COLO829 (cell line): ENCODE measurements at regions not wholly inside any gene's neighbourhood (a gene's known extent, or its start where the extent isn't known, plus 50 kb on each side); places are given as distances from the start of the nearest gene placed in this dataset.
"Not testable (repeated sequence)": the region's sequence is repeated elsewhere in the genome, so short reads cannot be mapped to it uniquely, and the experiment has no call there.

ENCODE experiments used
- DNase-seq: peaks from one replicate; pipeline ENCODE4 v3.0.0; 2012; ENCODE audit warnings: low spot score

- no peak for DNase-seq
Measured at GRCh38 chr12:112711026-112711425, 80.5 kb upstream of the RPH3A start.

DNA sequence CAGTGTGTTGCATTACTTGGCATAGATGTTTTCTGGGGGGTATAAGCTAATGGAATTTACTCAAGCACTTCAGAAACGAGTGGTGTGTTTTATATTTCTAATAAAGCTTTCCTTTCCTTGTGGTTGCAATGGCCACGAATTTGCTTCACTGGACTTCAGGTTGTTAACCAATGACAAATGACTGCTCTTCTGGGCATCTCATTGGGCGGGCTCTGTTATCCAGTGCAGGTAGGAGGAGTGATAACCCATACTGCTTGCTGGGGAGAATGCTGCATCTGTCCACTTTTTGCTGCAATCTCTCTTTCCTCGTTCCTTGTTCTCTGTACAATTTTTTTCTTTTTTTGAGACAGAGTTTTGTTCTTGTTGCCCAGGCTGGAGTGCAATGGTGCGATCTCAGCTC lies 80.0 kb upstream of the RPH3A start:
- no peak for DNase-seq

DNA sequence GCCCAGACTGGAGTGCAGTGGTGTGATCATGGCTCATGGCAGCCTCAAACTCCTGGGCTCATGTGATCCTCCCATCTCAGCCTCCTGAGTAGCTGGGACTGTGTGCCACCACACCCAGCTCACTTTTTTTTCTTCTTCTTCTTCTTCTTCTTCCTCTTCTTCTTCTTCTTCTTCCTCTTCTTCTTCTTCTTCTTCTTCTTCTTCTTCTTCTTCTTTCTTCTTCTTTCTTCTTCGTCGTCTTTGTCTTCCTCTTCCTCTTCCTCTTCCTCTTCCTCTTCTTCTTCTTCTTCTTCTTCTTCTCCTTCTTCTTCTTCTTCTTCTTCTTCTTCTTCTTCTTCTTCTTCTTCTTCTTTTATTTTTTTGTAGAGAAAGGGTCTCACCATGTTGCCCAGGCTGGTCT lies 78.8 kb upstream of the RPH3A start:
- DNase-seq = not testable (repeated sequence)

- DNase-seq = no peak
Measured at GRCh38 chr12:112713471-112713870, 78.1 kb upstream of the RPH3A start.

DNA sequence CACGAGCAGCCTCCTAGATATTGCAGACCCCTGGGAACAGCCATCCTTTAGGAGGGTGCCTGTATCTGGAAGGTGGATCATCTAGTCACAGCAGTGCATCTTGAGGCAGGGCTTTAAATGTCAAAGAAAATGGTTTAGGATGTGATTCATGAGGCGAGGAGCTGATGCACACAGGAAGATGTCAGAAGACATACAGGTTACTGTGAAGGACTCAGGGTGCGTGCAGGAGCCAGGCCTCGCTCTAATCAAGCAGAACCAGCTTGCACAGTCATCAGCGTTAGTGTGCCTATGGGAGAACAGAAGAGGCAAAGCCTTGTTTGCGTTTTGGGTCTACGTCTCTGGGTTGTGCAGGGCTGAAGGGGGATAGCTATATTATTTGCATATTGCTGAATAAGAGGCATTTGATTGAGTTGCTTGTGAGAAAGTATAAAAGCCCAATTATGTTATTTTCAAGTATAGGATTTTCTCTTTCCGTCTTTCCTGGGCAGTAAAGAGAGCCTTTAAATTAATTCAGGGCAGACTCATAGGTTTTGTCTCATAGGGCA lies 77.3 kb upstream of the RPH3A start:
- DNase-seq = peak; percentile 42

GRCh38 chr12:112716099-112717093 lies 75.2 kb upstream of the RPH3A start:
- DNase-seq = peak; percentile 54

- DNase-seq = no peak
Measured at GRCh38 chr12:112728864-112729263, 62.7 kb upstream of the RPH3A start.

GRCh38 chr12:112734859-112735695 lies 56.5 kb upstream of the RPH3A start:
- no peak for DNase-seq

DNA sequence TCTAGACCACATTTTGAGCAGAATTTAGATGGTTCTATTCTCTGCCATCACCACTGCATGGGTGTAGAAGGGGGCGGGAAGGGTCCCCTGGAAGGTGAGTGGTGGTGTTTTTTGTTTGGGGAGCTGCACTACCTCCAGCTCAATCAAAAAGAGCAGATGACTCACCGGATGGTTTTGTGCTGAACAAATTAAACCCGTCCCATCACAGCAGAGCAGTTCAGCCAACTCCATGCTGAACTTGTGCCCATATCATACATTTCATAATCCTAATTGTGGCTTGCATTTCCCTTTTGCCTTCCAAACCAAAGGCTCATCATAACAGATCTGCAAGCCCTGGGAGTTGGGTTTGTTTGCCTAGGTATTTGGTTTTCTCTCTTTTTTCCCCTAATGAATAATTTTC lies 53.0 kb upstream of the RPH3A start:
- DNase-seq = no peak

DNA sequence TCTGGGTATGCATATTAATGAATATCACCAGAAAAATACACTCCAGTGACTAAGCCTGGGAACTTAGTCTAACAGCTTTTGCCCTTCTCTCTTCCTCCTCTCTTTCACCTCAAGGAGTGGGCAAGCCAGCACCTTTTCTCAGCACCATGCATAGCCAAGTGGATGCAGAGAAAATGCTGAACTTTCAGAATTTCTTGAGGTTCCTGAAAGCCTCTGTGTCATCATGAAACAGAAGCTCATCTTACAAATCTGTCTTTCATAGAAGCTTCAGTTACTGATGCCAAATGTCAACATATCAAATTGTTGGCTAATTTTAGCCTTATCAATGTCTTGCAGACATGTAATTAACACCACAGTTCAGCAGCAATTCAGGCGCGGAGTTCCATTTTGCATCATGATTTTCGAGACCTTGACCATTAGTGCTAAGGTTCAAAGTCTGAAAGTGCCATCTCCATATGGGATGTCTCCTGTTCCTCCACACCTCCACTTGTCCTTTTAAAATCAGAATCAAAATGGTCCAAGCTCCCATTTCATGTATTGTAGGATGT lies 51.1 kb upstream of the RPH3A start:
- no peak for DNase-seq

DNA sequence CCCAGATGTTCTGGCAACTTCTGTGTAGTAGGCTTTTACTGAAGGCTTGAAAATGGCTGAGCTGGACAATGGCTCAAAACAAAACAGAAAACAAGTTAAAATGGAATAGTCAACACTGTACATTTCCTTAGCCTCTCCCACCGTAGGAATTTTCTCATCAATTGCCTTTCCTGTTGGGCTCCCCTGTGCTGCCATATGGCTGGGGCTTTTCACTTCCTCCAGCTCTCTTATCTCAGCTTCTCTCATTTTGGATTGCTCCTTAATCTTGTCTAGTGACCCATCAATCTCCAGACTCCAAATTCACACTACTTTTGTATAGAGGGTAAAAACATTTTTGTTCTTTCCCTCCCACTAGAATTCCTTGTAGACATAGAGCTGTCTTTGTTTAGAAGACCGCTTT lies 50.4 kb upstream of the RPH3A start:
- DNase-seq = peak; percentile 13
